Hepatocyte (in vitro differentiated cells): ENCODE measurements at regions not wholly inside any gene's neighbourhood (a gene's known extent, or its start where the extent isn't known, plus 50 kb on each side); places are given as distances from the start of the nearest gene placed in this dataset.
A peak's percentile ranks its signal among the peaks of the same experiment; 100 is the strongest.

Source experiments
- DNase-seq: peaks from one replicate; pipeline ENCODE4 v3.0.0-alpha.2; 2016; ENCODE audit warnings: low spot score
- H2AFZ ChIP-seq: fragments of 200-600 bp; sonication (generic); 2 replicates; pipeline ENCODE4 v1.6.0; 2016; ENCODE audit warnings: antibody characterized with exemption, mild to moderate bottlenecking
- H3K27ac ChIP-seq: fragments of 200-600 bp; sonication (generic); 2 replicates; pipeline ENCODE4 v1.5.1; 2016; ENCODE audit warnings: mild to moderate bottlenecking
- H3K27me3 ChIP-seq: fragments of 200-600 bp; sonication (generic); 2 replicates; pipeline ENCODE4 v1.6.1; 2016
- H3K36me3 ChIP-seq: fragments of 200-600 bp; sonication (generic); replicated peaks from 2 replicates; pipeline ENCODE4 v1.5.1; 2016; ENCODE audit warnings: low read depth; ENCODE audit not compliant: insufficient read depth
- H3K4me1 ChIP-seq: fragments of 200-600 bp; sonication (generic); 2 replicates; pipeline ENCODE4 v1.5.1; 2016; ENCODE audit warnings: mild to moderate bottlenecking, moderate library complexity; ENCODE audit not compliant: insufficient read depth
- H3K4me2 ChIP-seq: fragments of 200-600 bp; sonication (generic); 2 replicates; pipeline ENCODE4 v1.6.0; 2016
- H3K4me3 ChIP-seq: fragments of 200-600 bp; sonication (generic); 2 replicates; pipeline ENCODE4 v1.5.1; 2016; ENCODE audit warnings: mild to moderate bottlenecking
- H3K79me2 ChIP-seq: fragments of 200-600 bp; sonication (generic); 2 replicates; pipeline ENCODE4 v1.6.0; 2017; ENCODE audit warnings: mild to moderate bottlenecking
- H3K9me2 ChIP-seq: fragments of 200-600 bp; sonication (generic); replicated peaks from 2 replicates; pipeline ENCODE4 v1.6.0; 2017; ENCODE audit warnings: mild to moderate bottlenecking; ENCODE audit not compliant: insufficient read depth
- H3K9me3 ChIP-seq: fragments of 200-600 bp; sonication (generic); 2 replicates; pipeline ENCODE4 v1.5.1; 2016; ENCODE audit warnings: low read depth, mild to moderate bottlenecking
- H4K20me1 ChIP-seq: fragments of 200-600 bp; sonication (generic); 2 replicates; pipeline ENCODE4 v1.6.0; 2016; ENCODE audit warnings: mild to moderate bottlenecking; ENCODE audit not compliant: insufficient read depth, poor library complexity, severe bottlenecking
- EZH2 ChIP-seq: fragments of 200-600 bp; sonication (generic); IDR thresholded peaks from 2 replicates; pipeline ENCODE4 v1.6.1; 2016; ENCODE audit warnings: antibody characterized with exemption, mild to moderate bottlenecking, borderline replicate concordance
- EZH2phosphoT487 ChIP-seq: fragments of 200-600 bp; sonication (generic); IDR thresholded peaks from one replicate; pipeline ENCODE4 v1.6.1; 2018; ENCODE audit warnings: antibody characterized with exemption, mild to moderate bottlenecking, low read depth, moderate library complexity; ENCODE audit not compliant: unreplicated experiment, severe bottlenecking
- WGBS: methylation state at CpG from one replicate; pipeline ENCODE4 v1.1.6; 2016; ENCODE audit warnings: low lambda C conversion rate; ENCODE audit errors: missing lambda C conversion rate; 5-methylcytosine and 5-hydroxymethylcytosine counted together
- TF ChIP-seq, protein P1 (sequence below): fragments of 200-600 bp; sonication (generic); IDR thresholded peaks from 2 replicates; pipeline ENCODE4 v1.5.1; 2016; ENCODE audit warnings: antibody characterized with exemption, mild to moderate bottlenecking; ENCODE audit not compliant: poor library complexity

DNA sequence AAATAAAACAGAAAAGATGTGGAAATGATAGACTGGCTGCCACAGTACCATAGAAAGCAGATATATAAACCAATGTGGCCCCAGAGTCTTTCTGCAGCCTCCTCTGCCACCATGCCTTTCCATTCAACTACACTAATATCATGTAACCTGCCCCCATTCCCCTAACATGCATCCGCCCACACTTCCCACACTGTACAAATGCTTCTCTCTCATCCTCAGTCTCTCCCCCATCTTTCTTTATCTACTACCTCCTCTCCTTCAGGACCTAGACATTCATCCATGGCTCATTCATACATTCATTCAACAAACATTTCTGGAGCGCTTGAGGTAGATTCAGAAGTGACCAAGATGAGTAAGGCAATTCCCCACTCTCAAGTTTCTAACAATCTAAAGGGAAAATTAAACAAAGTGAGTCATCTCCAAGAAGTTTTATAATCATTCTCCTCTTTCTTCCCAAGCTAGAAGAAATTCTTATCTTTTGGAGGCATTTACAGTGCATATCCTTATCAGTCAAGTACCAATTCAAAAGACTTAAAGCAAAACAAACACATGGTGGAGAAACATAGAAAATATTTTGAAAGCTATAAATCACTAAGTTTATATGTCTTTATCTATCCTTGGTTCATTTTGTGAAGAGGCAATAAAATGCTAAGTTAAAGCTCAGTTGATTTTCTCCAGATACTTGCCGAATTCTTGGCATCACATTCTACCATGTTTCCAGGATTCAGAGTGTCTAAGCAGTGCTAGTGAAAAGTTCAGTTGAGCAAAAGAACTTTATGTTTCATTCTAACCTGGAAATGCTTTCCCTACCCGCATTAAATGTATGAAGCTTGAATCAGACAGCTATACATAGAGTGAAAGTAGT lies 70.5 kb upstream of the FRMD6 start:
- Histone ChIP-seq H3K27me3 (no peaks in the 10 kb centered on the region), H3K36me3 (no peaks in the 10 kb centered on the region), H3K4me2 (peak overlapping the region; percentile 28), H3K9me2 (no peaks in the 10 kb centered on the region), H2AFZ (no peak overlapping the region), H4K20me1 (no peaks in the 10 kb centered on the region), H3K4me3 (no peak overlapping the region), H3K4me1 (peaks cover 5% of the 10 kb centered on the region), H3K27ac (peak overlapping the region; percentile 64), H3K9me3 (no peaks in the 10 kb centered on the region), H3K79me2 (no peaks in the 10 kb centered on the region)
- TF ChIP-seq EZH2 = no peak
- TF ChIP-seq, protein P1, sequence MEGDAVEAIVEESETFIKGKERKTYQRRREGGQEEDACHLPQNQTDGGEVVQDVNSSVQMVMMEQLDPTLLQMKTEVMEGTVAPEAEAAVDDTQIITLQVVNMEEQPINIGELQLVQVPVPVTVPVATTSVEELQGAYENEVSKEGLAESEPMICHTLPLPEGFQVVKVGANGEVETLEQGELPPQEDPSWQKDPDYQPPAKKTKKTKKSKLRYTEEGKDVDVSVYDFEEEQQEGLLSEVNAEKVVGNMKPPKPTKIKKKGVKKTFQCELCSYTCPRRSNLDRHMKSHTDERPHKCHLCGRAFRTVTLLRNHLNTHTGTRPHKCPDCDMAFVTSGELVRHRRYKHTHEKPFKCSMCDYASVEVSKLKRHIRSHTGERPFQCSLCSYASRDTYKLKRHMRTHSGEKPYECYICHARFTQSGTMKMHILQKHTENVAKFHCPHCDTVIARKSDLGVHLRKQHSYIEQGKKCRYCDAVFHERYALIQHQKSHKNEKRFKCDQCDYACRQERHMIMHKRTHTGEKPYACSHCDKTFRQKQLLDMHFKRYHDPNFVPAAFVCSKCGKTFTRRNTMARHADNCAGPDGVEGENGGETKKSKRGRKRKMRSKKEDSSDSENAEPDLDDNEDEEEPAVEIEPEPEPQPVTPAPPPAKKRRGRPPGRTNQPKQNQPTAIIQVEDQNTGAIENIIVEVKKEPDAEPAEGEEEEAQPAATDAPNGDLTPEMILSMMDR = no peak
- no peak for TF ChIP-seq EZH2phosphoT487
- peak; percentile 33 for DNase-seq
- 31% methylated on average over 4 of the region's 4 CpGs for WGBS

- H3K9me2 ChIP-seq = no peaks in the 10 kb centered on the region
- H3K4me2 ChIP-seq = no peak overlapping the region
- H3K4me1 ChIP-seq = peaks cover 4% of the 10 kb centered on the region
- TF ChIP-seq EZH2phosphoT487 (no peak), EZH2 (no peak)
- TF ChIP-seq, protein P1 = no peak
- no peaks in the 10 kb centered on the region for H3K27me3 ChIP-seq
- DNase-seq = no peak
- H3K27ac ChIP-seq = peak overlapping the region; percentile 64
- 94% methylated on average over 2 of the region's 2 CpGs for WGBS
- H2AFZ ChIP-seq = no peak overlapping the region
- H3K79me2 ChIP-seq = no peaks in the 10 kb centered on the region
- no peaks in the 10 kb centered on the region for H3K36me3 ChIP-seq
- no peaks in the 10 kb centered on the region for H4K20me1 ChIP-seq
- H3K9me3 ChIP-seq = no peaks in the 10 kb centered on the region
- no peak overlapping the region for H3K4me3 ChIP-seq
Observed at GRCh38 chr14:51582437-51582836, 69.3 kb upstream of the FRMD6 start.

GRCh38 chr14:51585055-51585454 lies 66.7 kb upstream of the FRMD6 start:
- no peak for DNase-seq
- Histone ChIP-seq H3K79me2 (no peaks in the 10 kb centered on the region), H2AFZ (no peak overlapping the region), H3K9me2 (no peaks in the 10 kb centered on the region), H3K9me3 (no peaks in the 10 kb centered on the region), H3K36me3 (no peaks in the 10 kb centered on the region), H4K20me1 (no peaks in the 10 kb centered on the region), H3K27ac (no peak overlapping the region), H3K4me1 (peaks cover 5% of the 10 kb centered on the region), H3K27me3 (no peaks in the 10 kb centered on the region), H3K4me2 (no peak overlapping the region), H3K4me3 (no peak overlapping the region)
- 88% methylated on average over 5 of the region's 5 CpGs for WGBS
- TF ChIP-seq, protein P1 = no peak
- TF ChIP-seq EZH2phosphoT487 = no peak
- TF ChIP-seq EZH2 = no peak
